ENCODE measurements at regions not wholly inside any gene's neighbourhood (a gene's known extent, or its start where the extent isn't known, plus 50 kb on each side); places are given as distances from the start of the nearest gene placed in this dataset.

GRCh38 chr6:26172608-26172968 lies 85.4 kb downstream of the HFE start:
- DNase-seq = peak; percentile 39
- CTCF ChIA-PET = interaction anchor here (1.1 to 3.0 kb wide), 3 partner anchors 11 to 16 kb away, joined by 3 to 18 read pairs (median 13); a partner anchor contains a TSS
- Histone ChIP-seq H3K36me3 (replicated peaks in 1 of 2; ENCODE audit: control insufficient read depth in 1 of 2, insufficient read depth in 2 of 2, low read length in 1 of 2) (peaks cover 0 to 2% of the 10 kb centered on the region in 2 experiments), H3K9me3 (no peaks in the 10 kb centered on the region), H3K9me2 (no peaks in the 10 kb centered on the region), H3K79me2 (ENCODE audit: insufficient read depth) (peaks cover 33% of the 10 kb centered on the region), H4K20me1 (ENCODE audit: insufficient read depth) (no peaks in the 10 kb centered on the region), H3K4me1 (ENCODE audit: control insufficient read depth in 1 of 2, insufficient read depth in 2 of 2, low read depth in 1 of 2, low read length in 1 of 2) (peaks cover 3 to 12% of the 10 kb centered on the region in 2 experiments; a peak in 3 of 4 replicates), H2AFZ (ENCODE audit: low read depth) (peak overlapping the region; percentile 86), H3K4me2 (peak overlapping the region; percentile 83), H3F3A (replicated peaks; ENCODE audit: insufficient read depth) (peaks cover 31% of the 10 kb centered on the region), H3K9ac (peak overlapping the region; percentile 89), H3K4me3 (ENCODE audit: low read depth in 2 of 2, low read length in 1 of 2) (peak overlapping the region; percentile 60 to 86), H3K27me3 (ENCODE audit: insufficient read depth) (no peaks in the 10 kb centered on the region), H3K27ac (ENCODE audit: low read depth in 2 of 2, low read length in 1 of 2) (peak overlapping the region; percentile 96 to 97)
- TF ChIP-seq JUND (IDR thresholded peaks at IDR 0.05) (no peak), RCOR1 (IDR thresholded peaks at IDR 0.05; ENCODE audit: low read length) (peak; percentile 51), PBX3 (IDR thresholded peaks at IDR 0.05) (no peak), MEF2A (IDR thresholded peaks at IDR 0.05; ENCODE audit: borderline replicate concordance, low read depth) (no peak), EZH2phosphoT487 (IDR thresholded peaks at IDR 0.05; ENCODE audit: borderline replicate concordance, low read depth) (no peak), POLR2AphosphoS5 (IDR thresholded peaks at IDR 0.05; ENCODE audit: low read depth, low read length) (peak; percentile 49), ZBTB33 (IDR thresholded peaks at IDR 0.05; ENCODE audit: borderline replicate concordance, low read depth) (no peak), MXI1 (IDR thresholded peaks at IDR 0.05; ENCODE audit: low read depth, low read length) (no peak)
- POLR2A ChIA-PET = interaction anchor here (0.6 to 6.0 kb wide), 9 partner anchors 11 to 69 kb away, joined by 3 to 70 read pairs (median 19); a partner anchor contains a TSS
- WGBS (ENCODE audit: low lambda C conversion rate) = 7% methylated on average over 10 of the region's 10 CpGs

- H3K27ac ChIP-seq (ENCODE audit: low read depth in 2 of 2, low read length in 1 of 2) = peak overlapping the region in 1 of 2 experiments; percentile 97; a peak in 1 of 4 replicates
- ChIA-PET CTCF (interaction anchor here (2.6 to 3.0 kb wide), 2 partner anchors 10 to 15 kb away, joined by 13 to 18 read pairs; a partner anchor contains a TSS), POLR2A (interaction anchor here (0.6 to 6.0 kb wide), 7 partner anchors 10 to 147 kb away, joined by 3 to 70 read pairs (median 21); a partner anchor contains a TSS)
- peaks cover 3 to 12% of the 10 kb centered on the region in 2 experiments; a peak in 3 of 4 replicates for H3K4me1 ChIP-seq (ENCODE audit: control insufficient read depth in 1 of 2, insufficient read depth in 2 of 2, low read depth in 1 of 2, low read length in 1 of 2)
- no peak overlapping the region for H3K4me3 ChIP-seq (ENCODE audit: low read depth in 2 of 2, low read length in 1 of 2)
- no peaks in the 10 kb centered on the region for H3K9me2 ChIP-seq
- no peaks in the 10 kb centered on the region for H4K20me1 ChIP-seq (ENCODE audit: insufficient read depth)
- no peak overlapping the region for H2AFZ ChIP-seq (ENCODE audit: low read depth)
- TF ChIP-seq POLR2AphosphoS5 (IDR thresholded peaks at IDR 0.05; ENCODE audit: low read depth, low read length) = no peak
- 94% methylated on average over 4 of the region's 4 CpGs for WGBS (ENCODE audit: low lambda C conversion rate)
- no peaks in the 10 kb centered on the region for H3K27me3 ChIP-seq (ENCODE audit: insufficient read depth)
- DNase-seq = no peak
- no peaks in the 10 kb centered on the region for H3K9me3 ChIP-seq
- peaks cover 0 to 2% of the 10 kb centered on the region in 2 experiments for H3K36me3 ChIP-seq (replicated peaks in 1 of 2; ENCODE audit: control insufficient read depth in 1 of 2, insufficient read depth in 2 of 2, low read length in 1 of 2)
- no peak overlapping the region for H3K9ac ChIP-seq
- peaks cover 31% of the 10 kb centered on the region for H3F3A ChIP-seq (replicated peaks; ENCODE audit: insufficient read depth)
- no peak overlapping the region for H3K4me2 ChIP-seq
- H3K79me2 ChIP-seq (ENCODE audit: insufficient read depth) = peaks cover 33% of the 10 kb centered on the region
Measured at GRCh38 chr6:26173836-26174145, 86.6 kb downstream of the HFE start.

All from SK-N-SH (cell line).